Activated naive CD8-positive, alpha-beta T cell treated with anti-CD3 and anti-CD28 coated beads, Interleukin-2, amount 50 U/mL, for 16 hours (primary cell): ENCODE measurements at regions not wholly inside any gene's neighbourhood (a gene's known extent, or its start where the extent isn't known, plus 50 kb on each side); places are given as distances from the start of the nearest gene placed in this dataset.

Experiments used
- DNase-seq: peaks from one replicate; pipeline ENCODE4 v3.0.0-alpha.2; 2020; ENCODE audit warnings: low read depth, low spot score

DNA sequence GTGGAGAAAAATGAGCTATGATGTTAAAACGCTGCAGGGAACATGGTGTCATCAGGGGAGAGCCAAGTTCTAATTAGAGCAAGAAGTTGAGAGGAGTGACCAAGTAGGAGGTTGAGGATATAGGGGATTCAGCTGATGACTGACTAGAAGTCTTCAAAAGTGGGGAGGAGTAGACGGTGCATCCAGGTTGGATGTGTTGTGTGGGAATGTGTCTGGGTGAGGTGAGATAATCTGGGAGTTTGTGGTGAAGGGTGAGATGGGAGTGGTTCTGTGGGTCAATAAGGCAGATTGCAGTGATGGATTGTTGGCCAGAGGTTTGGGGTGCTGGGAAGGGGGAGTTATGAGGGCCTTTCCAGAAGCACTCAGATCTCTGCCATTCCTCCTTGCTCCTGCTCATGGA is 72.0 kb upstream of the IRF2BP2 start:
- DNase-seq = no peak

DNA sequence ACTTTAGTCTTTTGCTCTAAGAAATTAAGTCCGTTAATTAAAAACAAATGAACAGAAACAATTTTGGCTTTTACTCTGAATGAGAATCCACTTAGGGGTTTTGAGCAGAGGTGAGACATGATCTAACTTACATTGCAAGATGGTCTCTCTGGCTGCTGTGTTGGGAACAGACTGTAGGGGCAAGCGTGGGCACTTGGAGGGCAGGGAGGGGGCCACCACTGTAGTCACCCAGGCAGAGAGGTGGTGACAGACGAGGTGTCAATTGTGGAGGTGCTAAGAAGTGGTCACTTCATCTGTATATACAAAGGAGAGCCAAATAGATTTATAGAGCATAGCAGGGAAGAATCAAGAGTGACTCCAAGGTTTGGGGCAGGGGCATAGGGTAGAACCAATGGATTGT is 71.1 kb upstream of the IRF2BP2 start:
- no peak for DNase-seq

DNA sequence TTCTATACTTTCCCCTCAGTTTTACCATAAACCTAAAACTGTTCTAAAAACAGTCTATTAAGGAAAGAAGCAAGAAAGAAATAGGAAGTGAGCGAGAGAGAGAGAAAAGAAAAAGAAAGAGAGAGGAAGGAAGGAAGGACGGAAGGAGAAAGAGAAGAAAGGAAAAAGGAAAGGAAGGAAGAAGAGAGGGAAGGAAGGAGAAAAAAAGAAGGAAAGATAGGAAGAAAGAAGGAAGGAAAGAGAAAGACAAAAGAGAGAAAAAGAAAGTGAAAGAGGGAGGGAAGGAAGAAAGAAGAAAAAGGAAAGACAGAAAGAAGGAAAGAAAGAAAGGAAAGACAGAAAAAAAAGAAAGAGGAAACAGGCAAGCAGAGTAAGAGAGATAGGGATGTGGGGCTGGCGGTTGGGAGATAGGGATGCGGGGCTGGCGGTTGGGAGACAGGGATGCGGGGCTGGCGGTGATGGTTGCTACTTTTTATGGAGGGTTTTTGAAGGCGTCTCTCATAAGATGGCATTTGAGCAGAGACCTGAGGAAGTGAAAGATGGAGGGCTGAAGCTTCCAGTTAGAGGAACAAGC is 70.4 kb upstream of the IRF2BP2 start:
- DNase-seq = no peak

DNA sequence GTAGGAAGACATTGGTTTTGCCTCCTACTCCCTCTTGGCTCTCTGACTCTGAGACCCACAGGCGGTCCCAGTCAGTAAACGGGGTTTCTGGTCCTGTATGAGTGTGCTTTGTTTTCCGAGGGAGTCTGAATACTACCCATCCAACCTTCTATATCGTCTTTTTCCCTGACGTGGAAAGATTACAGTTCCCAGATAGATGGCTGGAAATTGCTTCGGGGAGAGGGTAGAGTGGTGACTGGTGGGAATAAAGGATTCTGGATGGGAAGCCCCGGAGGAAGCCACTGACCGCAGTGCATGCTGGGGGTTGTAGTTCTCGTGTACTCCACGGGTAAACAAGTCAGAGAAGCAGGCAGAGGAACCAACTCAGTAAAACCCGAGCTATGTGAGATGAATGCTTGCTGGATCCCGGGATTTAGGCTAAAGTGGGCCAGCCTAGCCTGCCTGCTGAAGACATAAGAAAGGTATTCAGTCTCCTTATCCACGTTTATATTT is 66.2 kb upstream of the IRF2BP2 start:
- peak; percentile 11 for DNase-seq

DNA sequence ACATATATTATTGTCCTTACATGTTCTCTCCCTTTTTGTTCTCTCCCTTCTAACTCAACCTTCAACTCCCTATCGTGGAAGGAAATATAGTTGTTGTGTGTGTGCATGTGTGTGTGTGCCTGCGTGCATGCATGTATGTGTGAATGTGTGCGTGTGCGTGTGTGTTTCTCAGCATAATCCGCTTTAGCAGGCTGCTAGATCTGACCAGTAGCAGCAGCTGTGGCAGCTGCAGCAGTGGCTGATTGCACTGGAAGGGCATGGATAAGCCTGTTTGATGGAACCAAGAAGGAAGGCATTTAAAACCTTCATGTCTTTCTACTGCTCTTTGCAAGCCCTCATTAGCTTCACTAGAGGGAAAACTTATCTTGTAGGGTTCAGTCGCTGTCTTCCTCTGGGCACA is 65.6 kb upstream of the IRF2BP2 start:
- DNase-seq = no peak

DNA sequence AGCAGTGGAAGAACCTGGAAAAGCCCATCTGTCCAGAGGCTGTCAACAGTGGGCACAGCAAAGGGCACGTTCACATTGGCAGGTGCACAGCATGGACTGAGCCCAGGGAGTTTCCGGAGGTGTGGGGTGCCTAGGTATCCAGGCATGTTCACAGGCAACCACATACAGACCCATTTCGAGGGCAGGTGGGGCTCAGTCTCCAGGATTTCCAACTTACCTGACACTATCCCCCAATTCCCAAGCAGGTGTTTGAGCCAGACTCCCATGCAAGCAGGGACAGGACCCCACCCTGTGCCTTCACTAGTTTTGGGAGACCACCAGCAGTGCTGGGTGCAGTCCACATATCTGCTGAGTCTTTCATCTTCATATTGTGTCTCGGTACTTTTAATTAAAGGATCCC is 65.0 kb upstream of the IRF2BP2 start:
- no peak for DNase-seq

DNA sequence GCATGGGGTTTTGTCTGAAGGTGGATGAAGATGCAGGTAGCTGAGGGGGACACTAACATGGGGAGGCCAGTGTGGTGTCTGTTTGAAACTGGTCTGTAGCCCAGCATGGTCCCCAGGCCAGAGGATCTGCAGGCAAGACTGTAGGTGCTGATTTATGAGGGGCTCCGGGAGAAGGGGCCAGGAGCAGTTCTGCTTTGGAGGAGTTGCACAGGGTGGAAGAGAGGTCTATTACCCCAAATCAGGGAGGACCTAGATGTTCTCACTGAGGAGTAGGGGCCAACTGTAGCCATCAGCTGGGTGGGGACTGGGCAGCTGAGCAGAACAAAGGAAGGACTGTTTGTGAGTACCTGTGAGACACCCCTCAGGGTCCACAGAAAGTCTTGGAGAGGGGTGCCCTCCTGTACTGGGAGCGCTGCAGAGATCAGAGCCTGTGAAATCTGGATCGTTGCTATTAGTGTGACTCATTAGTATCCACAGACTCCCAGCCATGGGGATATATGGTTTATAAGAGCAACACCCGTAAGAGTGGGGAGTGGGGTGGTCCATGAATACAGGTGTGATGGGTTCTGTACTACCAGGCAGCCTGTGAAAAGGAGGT is 64.3 kb upstream of the IRF2BP2 start:
- no peak for DNase-seq

DNA sequence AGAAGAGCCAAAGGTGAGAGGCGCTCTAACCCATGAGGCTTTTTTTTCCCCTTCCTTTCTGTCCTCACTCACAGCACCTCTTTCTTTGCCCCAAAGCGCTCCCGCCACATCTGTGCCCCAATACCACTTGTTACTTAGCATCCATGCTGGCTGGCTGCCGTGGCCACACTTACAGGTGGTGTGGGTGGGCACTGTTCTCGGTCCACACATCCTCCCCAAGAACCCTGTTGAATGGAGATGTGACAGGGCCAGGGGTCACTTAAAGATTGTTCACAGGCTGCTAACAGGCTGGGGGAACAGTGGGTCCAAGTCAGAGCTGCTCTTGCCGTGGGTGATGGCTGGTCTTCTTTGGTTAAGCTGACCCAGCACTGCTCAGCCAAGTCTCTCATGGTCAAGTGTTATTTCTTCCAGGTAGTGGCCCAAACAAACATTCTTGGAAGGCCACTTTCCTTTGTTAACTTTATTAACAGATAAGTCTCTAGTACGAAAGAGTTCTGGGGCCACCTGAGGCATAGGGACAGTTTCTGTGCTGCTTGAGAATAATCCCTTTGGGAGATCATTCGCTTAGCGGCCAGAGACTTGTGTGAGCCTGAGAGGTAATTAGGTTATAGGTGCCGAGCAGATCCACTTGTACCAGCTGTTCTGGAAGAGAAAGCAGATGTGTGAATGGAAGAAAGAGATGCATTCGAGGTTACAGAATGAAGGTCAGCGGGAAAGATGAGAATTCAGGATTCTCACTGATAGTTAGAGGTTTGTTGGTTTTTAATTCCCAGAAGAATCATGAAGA is 62.6 kb upstream of the IRF2BP2 start:
- no peak for DNase-seq

DNA sequence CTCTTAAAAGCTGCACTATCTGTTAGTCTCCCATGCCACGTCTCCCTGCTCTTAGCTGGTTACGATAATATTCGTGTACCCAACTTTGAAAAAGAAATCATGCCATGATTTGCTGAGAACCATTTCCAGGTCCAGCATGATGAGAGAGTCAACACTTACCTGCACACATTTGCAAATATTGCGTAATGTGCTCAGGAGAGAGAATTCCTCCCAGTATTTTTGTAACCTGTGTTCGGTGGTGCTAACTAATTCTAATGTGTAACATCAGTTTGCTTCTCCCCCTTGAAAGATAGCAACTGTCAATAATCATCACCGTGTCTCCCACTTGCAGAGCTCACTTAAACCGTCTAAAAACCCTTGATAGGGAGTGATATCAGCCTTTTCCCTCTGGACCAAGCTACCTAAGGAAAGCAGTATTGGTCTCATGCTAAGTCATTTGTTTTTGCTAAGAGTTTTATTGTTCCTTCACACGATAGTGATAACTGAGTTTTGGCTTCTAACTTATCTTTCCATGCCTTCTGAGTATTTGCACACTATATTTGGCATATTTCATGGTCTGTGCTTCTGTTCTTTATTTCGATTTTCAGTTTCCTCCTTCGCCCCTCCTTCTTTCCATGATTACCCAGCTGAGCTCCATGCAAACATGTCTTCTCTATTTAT is 61.1 kb upstream of the IRF2BP2 start:
- DNase-seq = no peak

DNA sequence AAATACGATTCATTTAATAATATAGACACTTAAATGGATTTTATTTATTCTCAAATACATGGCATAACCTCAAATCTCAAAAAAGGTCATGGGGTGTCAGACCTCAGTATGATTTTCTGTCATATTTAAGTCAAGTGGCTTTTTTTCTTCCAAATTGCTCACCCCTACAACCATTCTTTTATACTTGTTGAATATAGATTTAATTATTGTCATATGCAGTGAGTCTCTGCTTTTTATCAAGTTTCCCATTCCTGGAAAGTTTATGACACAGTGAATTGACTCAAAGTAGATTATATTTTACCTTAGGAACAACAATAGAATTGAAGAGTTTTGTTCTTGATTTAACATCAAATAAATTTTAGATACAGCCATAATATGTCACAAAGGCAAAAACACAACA is 59.5 kb upstream of the IRF2BP2 start:
- no peak for DNase-seq

DNA sequence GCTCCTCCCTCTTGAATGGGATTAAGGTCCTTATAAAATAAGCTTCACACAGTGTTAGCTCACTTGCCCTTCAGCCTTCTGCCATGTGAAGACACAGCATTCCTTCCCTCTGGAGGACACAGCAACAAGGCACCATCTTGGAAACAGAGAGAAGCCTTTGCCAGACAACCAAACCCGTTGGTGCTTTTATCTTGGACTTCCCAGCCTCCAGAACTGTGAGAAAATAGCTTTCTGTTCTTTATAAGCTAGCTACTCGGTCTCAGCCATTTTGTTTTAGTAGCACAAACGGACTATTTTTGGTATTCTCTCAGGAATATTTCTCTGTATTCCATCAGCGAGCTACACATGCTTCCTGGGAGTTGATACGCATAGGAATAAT is 58.6 kb upstream of the IRF2BP2 start:
- no peak for DNase-seq

DNA sequence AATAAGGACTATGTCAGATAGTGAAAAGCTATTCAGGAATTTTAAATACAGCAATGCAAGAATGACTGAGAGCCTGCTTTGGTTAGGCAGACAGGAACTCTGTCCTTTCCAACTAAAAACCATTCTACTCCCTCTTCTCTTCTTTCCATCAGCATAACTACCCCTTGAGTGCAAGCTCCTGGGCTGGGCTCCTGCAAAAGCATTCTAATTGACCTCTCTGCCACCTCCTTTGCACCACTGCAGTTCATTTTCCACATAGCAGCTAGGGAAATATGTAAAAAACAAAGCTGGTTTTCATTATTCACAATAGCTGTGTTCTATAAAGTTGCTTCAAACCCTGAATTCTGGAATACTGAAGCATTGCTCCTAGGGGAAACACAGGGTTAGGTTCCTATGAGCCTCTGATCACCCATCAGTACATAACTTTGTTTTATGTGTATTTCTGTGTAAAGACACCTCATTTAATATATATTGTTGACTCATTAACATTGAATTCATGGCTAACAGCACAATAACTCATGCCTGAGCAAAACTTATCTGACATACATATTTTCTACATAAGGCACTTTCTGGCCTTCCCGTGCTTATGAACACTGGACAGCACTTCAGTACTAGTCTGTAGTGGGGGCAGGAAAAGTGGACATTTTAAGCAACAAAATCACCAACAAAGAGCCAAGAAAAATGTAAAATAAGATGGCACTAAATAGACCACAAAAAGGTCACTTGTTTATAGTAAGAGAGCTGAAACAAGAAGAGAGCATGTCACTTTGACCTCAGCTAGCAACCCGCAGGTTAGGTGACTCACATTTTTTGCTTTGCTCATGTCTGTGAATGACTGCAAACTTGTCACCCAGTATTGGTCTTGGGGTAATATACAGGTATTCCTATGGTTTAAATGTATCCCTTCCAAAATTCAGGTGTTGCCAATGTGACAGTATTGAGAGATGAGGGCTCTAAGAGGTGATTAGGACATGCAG is 57.9 kb upstream of the IRF2BP2 start:
- no peak for DNase-seq

DNA sequence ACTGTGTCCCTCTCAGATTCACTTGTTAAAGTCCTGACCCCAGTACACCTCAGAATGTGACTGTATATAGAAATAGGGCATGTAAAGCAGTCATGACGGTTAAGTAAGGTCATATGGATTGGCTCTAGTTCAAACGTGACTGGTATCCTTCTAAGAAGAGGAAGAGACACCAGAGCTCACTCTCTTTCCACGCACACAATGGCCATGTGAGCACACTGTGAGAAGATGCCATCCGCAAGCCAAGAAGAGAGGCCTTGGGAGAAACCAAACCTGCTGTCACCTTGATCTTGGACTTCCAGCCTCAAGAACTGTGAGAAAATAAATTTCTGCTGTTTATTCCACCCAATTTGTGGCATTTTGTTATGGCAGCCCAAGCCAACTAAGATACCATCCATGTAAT is 56.8 kb upstream of the IRF2BP2 start:
- no peak for DNase-seq

DNA sequence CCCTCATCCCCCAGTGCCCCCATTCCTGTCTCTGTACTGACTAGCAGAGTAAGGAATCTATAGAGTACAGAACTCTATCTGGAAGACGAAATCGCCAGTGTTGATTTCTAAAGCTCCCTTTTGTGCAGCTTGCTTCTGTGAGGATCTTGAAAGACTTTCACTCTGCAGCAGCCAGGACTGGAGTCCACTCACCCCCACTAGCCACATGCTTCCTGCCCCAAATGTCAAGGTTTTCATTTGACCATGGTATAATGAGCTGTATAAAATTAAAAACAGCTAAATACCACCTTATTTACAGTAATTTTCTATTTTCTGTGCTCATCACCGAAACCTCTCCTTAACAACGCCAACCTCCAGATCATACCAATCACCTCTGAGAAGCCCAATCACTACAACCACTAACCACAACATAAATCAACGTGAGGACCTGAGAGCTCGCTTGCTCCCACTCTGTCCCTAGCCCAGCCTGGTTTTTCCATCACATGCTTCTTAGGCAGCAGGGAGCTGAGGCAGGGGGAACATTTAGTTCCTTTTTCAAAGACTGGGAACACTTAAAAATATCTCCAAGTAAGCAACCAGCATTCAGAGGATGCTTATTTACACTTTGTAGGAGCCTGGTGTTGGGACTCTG is 56.1 kb upstream of the IRF2BP2 start:
- DNase-seq = no peak

DNA sequence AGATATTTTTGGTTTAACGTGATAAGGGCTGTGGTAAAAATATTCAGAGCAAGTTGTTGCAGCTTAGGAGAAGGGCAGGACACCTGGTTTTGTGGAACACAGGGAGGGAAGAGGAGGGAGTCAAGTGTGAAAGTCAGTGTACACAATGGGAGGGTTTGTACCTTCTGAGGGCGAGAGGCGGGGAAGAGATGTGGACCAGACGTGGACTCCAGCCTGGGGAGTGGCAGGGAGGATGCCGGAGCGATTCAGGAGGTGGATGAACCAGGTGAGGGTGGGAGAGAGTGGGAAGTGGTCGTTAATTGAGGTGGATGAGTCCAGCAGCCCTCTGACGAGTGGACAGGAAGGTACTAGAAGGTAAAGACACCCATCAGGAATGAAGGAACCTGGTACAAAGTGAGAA is 52.2 kb upstream of the IRF2BP2 start:
- no peak for DNase-seq

DNA sequence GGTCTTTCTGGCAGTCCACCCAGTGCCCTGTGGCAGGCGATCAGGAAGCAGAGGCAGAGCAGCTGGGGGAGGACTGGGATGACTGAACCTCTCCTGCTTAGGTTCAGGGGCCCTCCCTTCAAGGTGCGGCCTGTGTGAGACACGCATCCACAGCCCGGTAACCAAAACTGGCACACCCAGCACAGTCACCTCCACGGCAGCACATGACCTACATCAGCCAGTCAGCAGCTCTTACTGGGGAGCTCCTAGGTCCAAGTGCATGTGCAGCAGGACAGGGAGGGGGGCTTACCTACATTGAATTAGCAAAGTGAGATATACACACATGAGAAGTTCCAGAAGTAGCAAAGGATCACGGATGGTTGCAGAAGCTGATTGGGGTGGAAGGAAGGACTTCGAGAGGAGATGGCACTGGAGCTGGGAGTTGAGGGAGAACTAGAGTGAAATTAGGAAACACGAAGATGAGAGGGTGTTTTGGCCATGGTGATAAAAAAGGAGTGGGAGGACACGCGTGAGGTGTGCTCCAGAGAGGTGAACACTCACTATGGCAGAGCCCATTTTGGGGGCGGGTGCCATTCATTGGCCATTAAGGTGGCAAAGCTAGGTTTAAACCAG is 51.4 kb upstream of the IRF2BP2 start:
- no peak for DNase-seq

DNA sequence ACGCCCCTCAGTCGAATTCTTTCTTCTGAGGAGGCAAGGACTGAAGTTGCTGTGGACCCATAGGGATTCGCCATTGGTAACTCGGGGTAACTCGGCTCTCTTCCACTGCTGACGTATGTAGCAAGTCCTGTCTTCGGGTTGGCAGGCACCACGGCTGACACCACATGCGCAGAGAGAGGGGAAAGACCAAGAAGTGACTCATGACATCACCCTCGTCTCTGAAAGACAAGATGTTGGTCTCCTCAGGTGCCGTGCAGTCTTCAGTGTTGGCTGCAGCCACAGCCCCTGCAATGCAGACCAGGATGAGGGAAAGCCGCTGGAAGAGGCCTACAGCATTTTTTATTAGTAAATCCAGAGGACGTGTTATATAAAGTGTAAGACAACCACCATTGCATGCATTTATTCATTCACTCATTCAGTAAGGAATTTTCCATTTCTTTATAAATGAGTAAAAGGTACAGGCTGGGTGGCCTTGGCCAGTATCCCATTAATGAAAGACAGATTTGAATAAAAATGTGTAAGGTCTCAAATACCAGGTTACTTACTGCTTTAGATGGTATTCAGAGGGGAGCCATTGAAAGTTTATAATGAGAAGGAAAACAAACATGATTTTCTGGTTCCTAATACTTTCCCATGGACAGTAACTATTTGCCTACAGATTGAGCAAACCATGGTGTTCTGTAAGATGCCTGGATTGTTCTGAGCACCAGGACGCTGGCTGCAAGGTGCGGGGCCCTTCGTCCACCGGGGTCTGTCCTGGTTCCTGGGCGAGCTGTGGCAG is 50.7 kb upstream of the IRF2BP2 start:
- DNase-seq = no peak
